GM23248 (cell line): ENCODE measurements at regions not wholly inside any gene's neighbourhood (a gene's known extent, or its start where the extent isn't known, plus 50 kb on each side); places are given as distances from the start of the nearest gene placed in this dataset.

Experiments used
- EZH2 ChIP-seq: fragments of 200-600 bp; sonication (generic); IDR thresholded peaks from 2 replicates; pipeline ENCODE4 v1.6.1; 2018; ENCODE audit warnings: antibody characterized with exemption, mild to moderate bottlenecking; ENCODE audit not compliant: insufficient read depth, poor library complexity, severe bottlenecking
- EZH2phosphoT487 ChIP-seq: fragments of 200-600 bp; sonication (generic); IDR thresholded peaks from 2 replicates; pipeline ENCODE4 v1.6.1; 2018; ENCODE audit warnings: antibody characterized with exemption, moderate library complexity, mild to moderate bottlenecking, low read depth; ENCODE audit not compliant: insufficient read depth

DNA sequence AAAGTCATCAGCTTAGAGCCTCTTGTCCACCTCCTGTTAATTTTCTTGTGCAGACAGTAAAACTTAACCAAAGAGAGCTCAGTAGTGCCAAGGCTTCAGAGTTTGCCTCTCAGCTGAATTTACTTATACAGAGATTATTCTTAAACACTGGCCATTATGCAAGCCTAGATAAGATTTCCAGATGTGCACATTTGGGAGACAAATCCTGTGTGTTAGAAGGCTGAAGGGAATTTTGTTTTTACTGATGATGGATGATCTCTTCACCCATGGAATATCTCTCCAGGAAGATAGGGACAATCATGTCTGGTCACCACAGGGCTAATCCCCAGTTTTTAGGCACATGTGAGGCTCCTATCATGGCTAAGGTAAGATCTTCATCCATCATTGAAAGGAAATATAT is 157.6 kb upstream of the FAT3 start:
- no peak for TF ChIP-seq EZH2
- TF ChIP-seq EZH2phosphoT487, result no peak
